ENCODE measurements at regions not wholly inside any gene's neighbourhood (a gene's known extent, or its start where the extent isn't known, plus 50 kb on each side); places are given as distances from the start of the nearest gene placed in this dataset.

- TF ChIP-seq CTCF (IDR thresholded peaks at IDR 0.05; ENCODE audit: borderline replicate concordance, extremely low read depth, low read length, poor library complexity, severe bottlenecking) (no peak), EZH2 (IDR thresholded peaks at IDR 0.05; ENCODE audit: borderline replicate concordance, low read depth, low read length, severe bottlenecking) (no peak)
Measured at GRCh38 chr1:188117436-188117835, 1288.7 kb downstream of the PLA2G4A start.
